ENCODE measurements at regions not wholly inside any gene's neighbourhood (a gene's known extent, or its start where the extent isn't known, plus 50 kb on each side); places are given as distances from the start of the nearest gene placed in this dataset.
"Not testable (repeated sequence)": the region's sequence is repeated elsewhere in the genome, so short reads cannot be mapped to it uniquely, and the experiment has no call there.

DNA sequence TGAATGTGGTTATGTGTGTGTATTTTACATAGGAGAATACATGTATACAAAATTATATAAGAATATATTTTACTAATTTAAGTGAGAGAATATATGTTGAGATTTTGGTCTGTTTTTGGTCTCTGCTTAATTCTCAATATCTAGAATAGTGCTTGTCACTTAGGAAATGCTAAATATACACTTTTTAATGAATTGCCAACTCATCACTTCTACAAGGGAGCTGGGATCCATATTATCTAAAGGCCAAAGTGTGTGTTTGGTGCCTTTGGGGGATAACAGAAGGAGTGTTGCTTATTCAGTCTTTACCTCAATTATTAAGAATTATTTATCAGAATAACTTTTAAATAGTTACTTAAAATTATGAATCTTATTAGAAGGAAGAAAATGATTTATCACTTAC lies 1304.8 kb downstream of the HACE1 start:
- no peak overlapping the region for H3K4me3 ChIP-seq (ENCODE audit: insufficient read depth, low read depth, low read length)
- H3K4me1 ChIP-seq (ENCODE audit: control insufficient read depth, insufficient read depth, low read length) = no peaks in the 10 kb centered on the region
- H3K9me3 ChIP-seq (ENCODE audit: control insufficient read depth, low read length) = no peaks in the 10 kb centered on the region
- H3K27ac ChIP-seq (ENCODE audit: insufficient read depth, low read depth, low read length, poor library complexity, severe bottlenecking) = no peak overlapping the region
- no peaks in the 10 kb centered on the region for H3K27me3 ChIP-seq (ENCODE audit: control insufficient read depth, insufficient read depth, low read length, poor library complexity, severe bottlenecking)
- no peaks in the 10 kb centered on the region for H3K36me3 ChIP-seq (ENCODE audit: control insufficient read depth, insufficient read depth, low read length)

DNA sequence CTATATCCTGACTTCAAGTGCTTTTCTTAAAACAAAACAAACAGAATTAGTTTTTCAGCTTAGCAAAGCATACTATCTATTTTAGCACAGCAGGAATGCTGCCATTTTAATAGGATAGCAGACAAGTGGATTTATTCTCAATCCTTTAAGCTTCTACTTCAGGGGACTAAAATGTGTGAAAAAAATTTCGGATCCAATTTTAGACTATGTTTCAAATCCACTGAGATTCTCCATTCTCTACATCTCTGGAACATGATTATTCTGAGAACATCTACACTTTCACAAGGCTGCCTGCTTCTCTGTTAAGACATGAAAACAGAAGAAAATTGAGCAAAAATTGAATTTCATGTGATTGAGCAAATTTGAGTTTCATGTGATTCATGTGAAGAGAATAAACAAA lies 1321.3 kb downstream of the HACE1 start:
- no peak overlapping the region for H3K27ac ChIP-seq (ENCODE audit: insufficient read depth, low read depth, low read length, poor library complexity, severe bottlenecking)
- no peak overlapping the region for H3K4me3 ChIP-seq (ENCODE audit: insufficient read depth, low read depth, low read length)
- H3K27me3 ChIP-seq (ENCODE audit: control insufficient read depth, insufficient read depth, low read length, poor library complexity, severe bottlenecking) = no peaks in the 10 kb centered on the region
- H3K4me1 ChIP-seq (ENCODE audit: control insufficient read depth, insufficient read depth, low read length) = peaks cover 6% of the 10 kb centered on the region
- no peaks in the 10 kb centered on the region for H3K36me3 ChIP-seq (ENCODE audit: control insufficient read depth, insufficient read depth, low read length)
- H3K9me3 ChIP-seq (ENCODE audit: control insufficient read depth, low read length) = no peaks in the 10 kb centered on the region
- 88 to 100% methylated on average over 1 of the region's 1 CpG for WGBS, 2 experiments

DNA sequence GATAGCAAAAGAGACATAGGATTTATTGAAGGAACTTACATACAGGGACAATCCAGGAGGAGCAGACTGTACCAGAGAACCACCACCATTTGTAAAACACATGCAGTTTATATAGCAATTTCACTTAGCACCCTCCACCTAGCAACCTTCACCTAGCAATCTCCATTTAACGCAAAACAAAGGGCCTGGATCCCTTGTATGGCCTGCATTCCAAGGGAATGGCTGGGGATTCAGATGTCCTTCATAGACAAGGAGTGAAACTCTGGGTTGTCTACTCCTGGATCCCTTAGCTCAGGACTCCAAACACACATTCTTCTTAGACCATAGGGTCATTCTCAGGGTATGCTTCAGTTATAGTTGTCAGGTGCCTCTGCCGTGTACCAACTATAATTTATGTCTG lies 1324.9 kb downstream of the HACE1 start:
- Histone ChIP-seq H3K4me1 (ENCODE audit: control insufficient read depth, insufficient read depth, low read length) (peaks cover 6% of the 10 kb centered on the region), H3K36me3 (ENCODE audit: control insufficient read depth, insufficient read depth, low read length) (no peaks in the 10 kb centered on the region), H3K9me3 (ENCODE audit: control insufficient read depth, low read length) (no peaks in the 10 kb centered on the region), H3K27ac (ENCODE audit: insufficient read depth, low read depth, low read length, poor library complexity, severe bottlenecking) (no peak overlapping the region), H3K4me3 (ENCODE audit: insufficient read depth, low read depth, low read length) (no peak overlapping the region), H3K27me3 (ENCODE audit: control insufficient read depth, insufficient read depth, low read length, poor library complexity, severe bottlenecking) (no peaks in the 10 kb centered on the region)
- WGBS, 2 experiments = 90 to 100% methylated on average over 1 to 2 of the region's 2 CpGs

DNA sequence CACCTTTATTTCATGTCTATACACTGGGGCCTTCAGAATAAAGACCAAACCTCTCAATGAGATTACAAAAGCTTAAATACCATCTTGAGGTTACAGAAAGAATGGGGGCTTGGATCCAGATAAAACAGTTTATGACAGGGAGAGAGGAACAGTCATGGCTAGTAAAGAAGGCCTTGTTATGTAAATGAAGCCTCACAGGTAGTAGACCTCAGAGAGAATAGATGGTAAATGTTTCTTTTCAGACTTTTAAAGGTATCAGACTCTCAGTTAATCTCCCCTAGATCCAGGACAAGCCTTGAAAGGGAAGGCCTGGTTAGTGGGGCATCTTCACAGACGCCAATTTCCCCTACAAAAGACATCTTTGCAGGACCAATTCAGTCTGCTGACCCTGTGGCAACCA lies 1325.6 kb downstream of the HACE1 start:
- Histone ChIP-seq H3K4me3 (ENCODE audit: insufficient read depth, low read depth, low read length) (no peak overlapping the region), H3K27ac (ENCODE audit: insufficient read depth, low read depth, low read length, poor library complexity, severe bottlenecking) (no peak overlapping the region), H3K4me1 (ENCODE audit: control insufficient read depth, insufficient read depth, low read length) (peaks cover 6% of the 10 kb centered on the region), H3K9me3 (ENCODE audit: control insufficient read depth, low read length) (no peaks in the 10 kb centered on the region), H3K36me3 (ENCODE audit: control insufficient read depth, insufficient read depth, low read length) (no peaks in the 10 kb centered on the region), H3K27me3 (ENCODE audit: control insufficient read depth, insufficient read depth, low read length, poor library complexity, severe bottlenecking) (no peaks in the 10 kb centered on the region)
- WGBS, 2 experiments = 43 to 50% methylated on average over 1 of the region's 1 CpG

DNA sequence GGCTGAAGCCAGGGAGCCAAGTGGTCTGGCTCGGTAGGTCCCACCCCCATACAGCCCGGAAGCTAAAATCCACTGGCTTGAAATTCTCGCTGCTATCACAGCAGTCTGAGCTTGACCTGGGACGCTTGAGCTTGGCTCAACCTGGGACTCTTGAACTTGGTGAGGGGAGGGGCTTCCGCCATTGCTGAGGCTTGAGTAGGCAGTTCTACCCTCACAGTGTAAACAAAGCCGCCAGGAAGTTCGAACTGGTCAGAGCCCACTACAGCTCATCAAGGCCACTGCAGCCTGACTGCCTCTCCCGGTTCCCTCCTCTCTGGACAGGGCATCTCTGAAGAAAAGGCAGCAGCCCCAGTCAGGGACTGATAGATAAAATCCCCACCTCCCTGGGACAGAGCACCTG lies 1337.7 kb downstream of the HACE1 start:
- no peak overlapping the region for H3K4me3 ChIP-seq (ENCODE audit: insufficient read depth, low read depth, low read length)
- no peak overlapping the region for H3K27ac ChIP-seq (ENCODE audit: insufficient read depth, low read depth, low read length, poor library complexity, severe bottlenecking)
- no peaks in the 10 kb centered on the region for H3K36me3 ChIP-seq (ENCODE audit: control insufficient read depth, insufficient read depth, low read length)
- H3K9me3 ChIP-seq (ENCODE audit: control insufficient read depth, low read length) = no peaks in the 10 kb centered on the region
- 87 to 94% methylated on average over 8 of the region's 8 CpGs for WGBS, 2 experiments
- H3K4me1 ChIP-seq (ENCODE audit: control insufficient read depth, insufficient read depth, low read length) = no peaks in the 10 kb centered on the region
- no peaks in the 10 kb centered on the region for H3K27me3 ChIP-seq (ENCODE audit: control insufficient read depth, insufficient read depth, low read length, poor library complexity, severe bottlenecking)

DNA sequence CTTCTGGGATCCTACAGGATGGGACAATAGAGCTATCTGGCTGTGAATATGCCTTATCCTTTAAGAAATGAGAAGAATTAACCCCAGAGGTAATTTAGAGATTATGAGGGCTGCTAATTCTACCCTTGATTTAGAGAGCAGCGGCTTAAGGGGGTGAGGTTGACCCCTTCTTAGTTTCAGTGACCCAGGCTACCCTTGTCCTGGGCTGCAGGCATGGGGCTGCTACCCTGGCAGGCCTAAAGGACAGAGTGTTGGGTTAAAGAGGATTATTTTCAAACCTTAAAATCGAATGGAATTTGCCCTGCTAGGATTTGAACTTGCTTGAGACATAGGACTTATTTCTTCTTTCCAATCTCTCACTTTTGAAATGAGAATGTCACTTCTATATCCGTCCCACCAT lies 1343.4 kb downstream of the HACE1 start:
- Histone ChIP-seq H3K27ac (ENCODE audit: insufficient read depth, low read depth, low read length, poor library complexity, severe bottlenecking) (no peak overlapping the region), H3K27me3 (ENCODE audit: control insufficient read depth, insufficient read depth, low read length, poor library complexity, severe bottlenecking) (no peaks in the 10 kb centered on the region), H3K4me1 (ENCODE audit: control insufficient read depth, insufficient read depth, low read length) (no peaks in the 10 kb centered on the region), H3K4me3 (ENCODE audit: insufficient read depth, low read depth, low read length) (no peak overlapping the region), H3K9me3 (ENCODE audit: control insufficient read depth, low read length) (no peaks in the 10 kb centered on the region), H3K36me3 (ENCODE audit: control insufficient read depth, insufficient read depth, low read length) (no peaks in the 10 kb centered on the region)
- 72 to 89% methylated on average over 3 of the region's 3 CpGs for WGBS, 2 experiments

DNA sequence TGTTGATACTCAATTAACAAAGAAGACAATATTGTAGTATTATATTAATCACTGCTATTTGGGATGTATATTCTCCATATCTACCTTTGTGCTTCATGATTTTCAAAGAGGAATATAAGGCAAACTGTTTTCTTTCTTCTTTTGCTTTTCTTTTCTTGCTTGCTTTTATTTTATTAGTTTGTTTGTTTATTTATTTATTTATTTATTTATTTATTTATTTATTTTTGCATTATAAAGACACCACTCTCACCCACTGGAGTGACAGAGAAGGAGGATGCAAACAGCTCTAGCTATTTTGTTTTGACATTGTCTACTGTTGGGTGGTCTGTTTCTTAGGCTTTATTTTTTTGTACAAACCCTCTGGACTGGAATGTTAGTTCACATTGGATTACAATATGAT lies 1352.7 kb downstream of the HACE1 start:
- Histone ChIP-seq H3K27ac (ENCODE audit: insufficient read depth, low read depth, low read length, poor library complexity, severe bottlenecking) (no peak overlapping the region), H3K36me3 (ENCODE audit: control insufficient read depth, insufficient read depth, low read length) (no peaks in the 10 kb centered on the region), H3K4me1 (ENCODE audit: control insufficient read depth, insufficient read depth, low read length) (no peaks in the 10 kb centered on the region), H3K27me3 (ENCODE audit: control insufficient read depth, insufficient read depth, low read length, poor library complexity, severe bottlenecking) (no peaks in the 10 kb centered on the region), H3K9me3 (ENCODE audit: control insufficient read depth, low read length) (no peaks in the 10 kb centered on the region), H3K4me3 (ENCODE audit: insufficient read depth, low read depth, low read length) (no peak overlapping the region)

DNA sequence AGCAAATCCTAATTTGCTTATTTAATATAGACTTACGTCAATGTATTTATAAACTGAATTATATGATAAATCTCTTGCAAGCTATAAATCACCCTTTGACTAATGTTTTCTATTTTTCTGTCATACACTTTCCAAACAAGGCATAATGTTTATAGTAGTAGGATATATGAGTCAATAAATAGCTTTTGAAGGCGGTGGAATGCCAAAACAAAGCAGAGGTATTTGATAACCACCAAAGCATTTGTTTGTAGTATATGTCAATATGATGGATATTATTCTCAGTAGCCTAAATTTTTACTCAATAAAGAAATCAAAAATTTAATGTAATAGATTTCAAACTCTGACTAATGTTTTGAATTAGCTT lies 1354.6 kb downstream of the HACE1 start:
- Histone ChIP-seq H3K9me3 (ENCODE audit: control insufficient read depth, low read length) (no peaks in the 10 kb centered on the region), H3K4me1 (ENCODE audit: control insufficient read depth, insufficient read depth, low read length) (no peaks in the 10 kb centered on the region), H3K36me3 (ENCODE audit: control insufficient read depth, insufficient read depth, low read length) (no peaks in the 10 kb centered on the region), H3K27me3 (ENCODE audit: control insufficient read depth, insufficient read depth, low read length, poor library complexity, severe bottlenecking) (no peaks in the 10 kb centered on the region), H3K4me3 (ENCODE audit: insufficient read depth, low read depth, low read length) (no peak overlapping the region), H3K27ac (ENCODE audit: insufficient read depth, low read depth, low read length, poor library complexity, severe bottlenecking) (no peak overlapping the region)
- 100% methylated on average over 1 of the region's 2 CpGs; no CpG with 5 or more reads in 1 of the 2 experiments for WGBS, 2 experiments

DNA sequence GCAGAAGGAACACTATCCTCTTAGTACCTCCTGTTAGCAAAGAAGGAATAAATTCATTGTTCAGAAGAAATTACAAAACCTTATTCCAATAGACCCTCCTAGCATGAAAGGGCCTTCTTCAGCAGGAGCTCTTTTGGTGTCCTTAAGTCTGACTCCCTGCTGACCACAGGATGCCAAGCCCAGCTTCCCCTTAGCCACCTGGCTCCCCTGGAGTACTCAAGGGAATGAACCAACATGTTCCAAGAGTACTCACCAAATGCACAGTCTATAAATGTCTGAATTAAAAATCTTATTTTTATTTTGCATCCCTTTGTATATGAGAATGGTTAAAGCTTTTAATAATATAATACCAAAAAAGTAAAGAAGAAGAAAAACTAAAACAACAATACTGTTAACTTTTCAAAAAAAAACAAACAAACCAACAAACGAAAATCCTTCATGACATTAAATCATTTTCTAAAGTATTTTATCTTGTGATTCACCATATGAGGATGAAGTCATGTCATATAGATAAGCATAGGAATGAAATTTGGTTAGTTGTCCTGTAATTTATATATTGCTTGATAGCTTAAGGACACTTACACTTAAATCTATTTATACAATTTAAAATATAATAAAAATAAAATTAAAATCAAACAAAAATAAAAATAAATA lies 1355.1 kb downstream of the HACE1 start:
- no peak overlapping the region for H3K4me3 ChIP-seq (ENCODE audit: insufficient read depth, low read depth, low read length)
- no peaks in the 10 kb centered on the region for H3K36me3 ChIP-seq (ENCODE audit: control insufficient read depth, insufficient read depth, low read length)
- WGBS, 2 experiments = no CpG with 5 or more reads among the region's 1 CpG

DNA sequence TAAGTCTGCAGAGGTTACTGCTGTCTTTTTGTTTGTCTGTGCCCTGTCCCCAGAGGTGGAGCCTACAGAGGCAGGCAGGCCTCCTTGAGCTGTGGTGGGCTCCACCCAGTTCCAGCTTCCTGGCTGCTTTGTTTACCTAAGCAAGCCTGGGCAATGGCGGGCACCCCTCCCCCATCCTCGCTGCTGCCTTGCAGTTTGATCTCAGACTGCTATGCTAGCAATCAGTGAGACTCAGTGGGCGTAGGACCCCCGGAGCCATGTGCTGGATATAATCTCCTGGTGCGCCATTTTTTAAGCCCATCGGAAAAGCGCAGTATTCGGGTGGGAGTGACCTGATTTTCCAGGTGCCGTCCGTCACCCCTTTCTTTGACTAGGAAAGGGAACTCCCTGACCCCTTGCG lies 1363.1 kb downstream of the HACE1 start:
- H3K9me3 ChIP-seq (ENCODE audit: control insufficient read depth, low read length); H3K36me3 ChIP-seq (ENCODE audit: control insufficient read depth, insufficient read depth, low read length); H3K27ac ChIP-seq (ENCODE audit: insufficient read depth, low read depth, low read length, poor library complexity, severe bottlenecking); H3K4me3 ChIP-seq (ENCODE audit: insufficient read depth, low read depth, low read length); H3K27me3 ChIP-seq (ENCODE audit: control insufficient read depth, insufficient read depth, low read length, poor library complexity, severe bottlenecking); H3K4me1 ChIP-seq (ENCODE audit: control insufficient read depth, insufficient read depth, low read length): not testable (repeated sequence)
- WGBS, 2 experiments = 91 to 93% methylated on average over 11 of the region's 11 CpGs

More for the DNA sequence above, 1355.1 kb downstream of the HACE1 start:
- H3K27me3 ChIP-seq (ENCODE audit: control insufficient read depth, insufficient read depth, low read length, poor library complexity, severe bottlenecking) = no peaks in the 10 kb centered on the region
- H3K9me3 ChIP-seq (ENCODE audit: control insufficient read depth, low read length) = no peaks in the 10 kb centered on the region
- H3K27ac ChIP-seq (ENCODE audit: insufficient read depth, low read depth, low read length, poor library complexity, severe bottlenecking) = no peak overlapping the region
- H3K4me1 ChIP-seq (ENCODE audit: control insufficient read depth, insufficient read depth, low read length) = no peaks in the 10 kb centered on the region

DNA sequence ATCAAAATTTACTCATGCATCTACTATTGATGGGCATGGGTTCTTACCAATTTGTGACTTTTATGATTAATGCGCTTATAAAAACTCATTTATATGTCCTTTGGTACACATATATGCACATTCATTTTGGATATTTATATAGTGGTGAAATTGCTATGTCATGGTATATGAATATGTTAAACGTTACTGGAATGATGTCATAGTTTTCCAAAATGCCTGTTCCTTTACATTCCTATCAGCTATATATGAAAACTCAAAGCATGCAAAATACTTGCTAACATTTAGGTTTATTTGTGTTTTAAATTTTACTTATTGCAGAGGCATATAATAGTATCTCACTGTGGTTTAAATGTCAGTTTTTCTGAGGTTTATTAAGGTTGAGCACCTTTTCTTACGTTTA lies 1403.1 kb downstream of the HACE1 start:
- no peaks in the 10 kb centered on the region for H3K36me3 ChIP-seq (ENCODE audit: control insufficient read depth, insufficient read depth, low read length)
- no peak overlapping the region for H3K4me3 ChIP-seq (ENCODE audit: insufficient read depth, low read depth, low read length)
- H3K27ac ChIP-seq (ENCODE audit: insufficient read depth, low read depth, low read length, poor library complexity, severe bottlenecking) = no peak overlapping the region
- no peaks in the 10 kb centered on the region for H3K9me3 ChIP-seq (ENCODE audit: control insufficient read depth, low read length)
- H3K27me3 ChIP-seq (ENCODE audit: control insufficient read depth, insufficient read depth, low read length, poor library complexity, severe bottlenecking) = no peaks in the 10 kb centered on the region
- no peaks in the 10 kb centered on the region for H3K4me1 ChIP-seq (ENCODE audit: control insufficient read depth, insufficient read depth, low read length)
- WGBS, 2 experiments = 92% methylated on average over 2 of the region's 3 CpGs; no CpG with 5 or more reads in 1 of the 2 experiments
